Upper lobe of right lung (tissue), 1 donor: ENCODE measurements at regions not wholly inside any gene's neighbourhood (a gene's known extent, or its start where the extent isn't known, plus 50 kb on each side); places are given as distances from the start of the nearest gene placed in this dataset.

Experiments
- ATAC-seq: fragments of 200-7000 bp; cut with Tn5 transposase; one replicate; pipeline ENCODE4 v1.9.1; 2020; ENCODE audit warnings: mild to moderate bottlenecking, moderate library complexity
- DNase-seq: peaks from one replicate; pipeline ENCODE4 v3.0.0-alpha.2; 2020
- H3K27ac ChIP-seq: fragments of 200-600 bp; one replicate; pipeline ENCODE4 v1.8.0; 2022
- H3K27me3 ChIP-seq: fragments of 200-600 bp; one replicate; pipeline ENCODE4 v1.8.0; 2022; ENCODE audit warnings: mild to moderate bottlenecking
- H3K36me3 ChIP-seq: fragments of 200-600 bp; one replicate; pipeline ENCODE4 v1.8.0; 2022
- H3K4me1 ChIP-seq: fragments of 200-600 bp; one replicate; pipeline ENCODE4 v1.8.0; 2022
- H3K4me3 ChIP-seq: fragments of 200-600 bp; one replicate; pipeline ENCODE4 v1.8.0; 2022; ENCODE audit warnings: mild to moderate bottlenecking
- H3K9me3 ChIP-seq: fragments of 200-600 bp; one replicate; pipeline ENCODE4 v1.8.0; 2022
- CTCF ChIP-seq: fragments of 200-600 bp; IDR thresholded peaks from one replicate; pipeline ENCODE4 v1.8.0; 2022; ENCODE audit warnings: antibody characterized with exemption
- intact Hi-C: fragments of 100-400 bp; cut with DNase I; formaldehyde crosslinking; loops from one replicate; pipeline ENCODE4 v1.11.0; 2022
- donor health status: DM: no; HTN: yes; CAD: no; lungs with severe emphysema.

- DNase-seq (no peak), ATAC-seq (no peak)
- Histone ChIP-seq H3K4me3 (no peak overlapping the region), H3K4me1 (peaks cover 11% of the 10 kb centered on the region), H3K9me3 (no peaks in the 10 kb centered on the region), H3K27ac (no peak overlapping the region), H3K27me3 (no peaks in the 10 kb centered on the region), H3K36me3 (no peaks in the 10 kb centered on the region)
- intact Hi-C loops, result no loop called here
- no peak for TF ChIP-seq CTCF
These were observed 87.0 kb downstream of the CD164 start for GRCh38 chr6:109295109-109295773.

- Histone ChIP-seq H3K4me3 (no peak overlapping the region), H3K27me3 (no peaks in the 10 kb centered on the region), H3K9me3 (no peaks in the 10 kb centered on the region), H3K27ac (no peak overlapping the region), H3K36me3 (no peaks in the 10 kb centered on the region), H3K4me1 (peaks cover 11% of the 10 kb centered on the region)
- no peak for TF ChIP-seq CTCF
- no peak for DNase-seq
- no peak for ATAC-seq
- intact Hi-C loops, result no loop called here
These were observed 89.2 kb downstream of the CD164 start for GRCh38 chr6:109292983-109293586.

GRCh38 chr6:109292420-109292819 lies 89.8 kb downstream of the CD164 start:
- Histone ChIP-seq H3K4me3 (no peak overlapping the region), H3K27me3 (no peaks in the 10 kb centered on the region), H3K9me3 (no peaks in the 10 kb centered on the region), H3K27ac (no peak overlapping the region), H3K36me3 (no peaks in the 10 kb centered on the region), H3K4me1 (peaks cover 4% of the 10 kb centered on the region)
- no peak for ATAC-seq
- intact Hi-C loops, result no loop called here
- no peak for TF ChIP-seq CTCF
- no peak for DNase-seq

DNA sequence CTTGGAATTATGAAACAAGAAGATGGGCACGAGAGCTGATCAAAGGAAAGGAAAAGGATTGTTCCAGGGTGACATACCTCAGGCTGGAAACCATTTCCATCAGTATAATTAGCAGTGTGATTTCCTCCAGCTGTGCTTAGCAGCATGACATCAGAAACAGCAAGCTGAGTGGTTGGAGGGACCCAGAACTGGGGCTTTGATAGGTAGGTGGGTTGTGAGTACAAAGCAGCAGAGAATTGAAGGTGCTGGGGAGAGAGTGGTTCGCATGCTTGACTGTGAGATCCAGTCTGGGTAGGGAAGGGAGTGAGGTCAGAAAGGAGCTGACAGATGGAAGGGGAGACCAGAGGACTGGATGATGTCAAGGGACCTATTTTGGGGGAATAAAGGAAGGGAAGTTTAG lies 90.4 kb downstream of the CD164 start:
- DNase-seq (no peak), ATAC-seq (no peak)
- no peaks in the 10 kb centered on the region for H3K9me3 ChIP-seq
- H3K36me3 ChIP-seq, result no peaks in the 10 kb centered on the region
- TF ChIP-seq CTCF, result no peak
- no peaks in the 10 kb centered on the region for H3K4me1 ChIP-seq
- intact Hi-C loops, result no loop called here
- H3K27me3 ChIP-seq, result no peaks in the 10 kb centered on the region
- H3K4me3 ChIP-seq, result no peak overlapping the region
- no peak overlapping the region for H3K27ac ChIP-seq

DNA sequence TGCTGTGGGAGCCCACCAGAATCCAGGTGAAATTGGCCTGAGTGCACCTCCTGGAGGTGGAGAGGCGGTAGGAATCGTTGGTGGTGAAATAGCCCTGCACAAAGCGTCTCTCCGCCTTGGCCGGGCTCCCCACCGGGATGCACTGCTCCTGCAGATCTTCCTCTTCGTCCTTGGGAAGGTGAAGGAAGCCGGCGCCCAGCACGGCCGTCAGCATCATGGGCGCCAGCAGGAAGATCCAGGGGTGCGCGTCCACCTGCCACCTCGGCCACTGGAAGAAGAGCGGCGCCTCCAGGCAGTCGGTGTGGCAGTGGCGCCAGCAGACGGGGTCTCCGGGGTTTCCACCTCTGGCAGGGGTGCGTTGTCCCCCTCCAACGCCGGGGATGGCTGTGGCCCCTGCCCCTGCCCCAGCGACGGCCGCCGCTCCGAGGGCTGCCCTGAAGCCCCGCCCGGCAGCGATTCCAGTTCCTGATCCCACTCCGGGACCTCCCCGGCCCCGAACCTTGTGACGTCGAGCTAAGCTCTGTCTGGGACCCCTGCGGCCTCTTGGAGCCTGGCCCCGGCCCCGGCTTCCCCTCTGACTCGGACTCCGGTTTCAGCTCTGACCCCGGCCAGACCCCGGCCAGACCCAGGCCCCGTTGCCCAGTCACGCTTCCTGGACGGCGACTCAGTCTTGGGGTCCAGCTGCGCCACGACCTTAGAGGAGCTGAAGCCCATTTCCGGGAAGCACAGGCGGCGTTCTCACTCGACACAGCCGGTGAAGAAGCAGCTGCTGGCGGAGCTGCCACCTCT lies 91.9 kb downstream of the CD164 start:
- intact Hi-C loops, result no loop called here
- DNase-seq (no peak), ATAC-seq (no peak)

More for the DNA sequence above, 91.9 kb downstream of the CD164 start:
- TF ChIP-seq CTCF, result no peak
- H3K36me3 ChIP-seq, result no peaks in the 10 kb centered on the region
- H3K4me1 ChIP-seq, result no peaks in the 10 kb centered on the region
- H3K9me3 ChIP-seq, result no peaks in the 10 kb centered on the region
- no peak overlapping the region for H3K4me3 ChIP-seq
- H3K27me3 ChIP-seq, result no peaks in the 10 kb centered on the region
- H3K27ac ChIP-seq, result no peak overlapping the region
